ENCODE measurements at regions not wholly inside any gene's neighbourhood (a gene's known extent, or its start where the extent isn't known, plus 50 kb on each side); places are given as distances from the start of the nearest gene placed in this dataset.

- H3K4me3 ChIP-seq (ENCODE audit: low read length): no peak overlapping the region
- H3K36me3 ChIP-seq (ENCODE audit: insufficient read depth, low read length): no peaks in the 10 kb centered on the region
- no peaks in the 10 kb centered on the region for H3K27me3 ChIP-seq (ENCODE audit: insufficient read depth, low read length, poor library complexity, severe bottlenecking)
- H3K9me3 Mint-ChIP-seq: peaks cover 3 to 7% (median 5%) of the 10 kb centered on the region in 5 donors
- H3K27ac Mint-ChIP-seq: no peak overlapping the region
- H3K36me3 Mint-ChIP-seq: no peaks in the 10 kb centered on the region
- DNase-seq: no peak
- H3K4me1 ChIP-seq (ENCODE audit: insufficient read depth, low read length): no peaks in the 10 kb centered on the region
- H3K9me3 ChIP-seq (ENCODE audit: low read length): no peaks in the 10 kb centered on the region
- no peaks in the 10 kb centered on the region for H3K27me3 Mint-ChIP-seq
- CTCF ChIA-PET: no interaction called here
- POLR2A ChIA-PET: no interaction called here
- H3K4me3 Mint-ChIP-seq: no peak overlapping the region
- H3K27ac ChIP-seq (ENCODE audit: low read depth, low read length): no peak overlapping the region
- H3K4me1 Mint-ChIP-seq: no peaks in the 10 kb centered on the region
These were observed 311.7 kb upstream of the KIAA1217 start for GRCh38 chr10:23897267-23897666.

- Histone ChIP-seq H3K4me1 (ENCODE audit: insufficient read depth, low read length) (no peaks in the 10 kb centered on the region), H3K27me3 (ENCODE audit: insufficient read depth, low read length, poor library complexity, severe bottlenecking) (no peaks in the 10 kb centered on the region), H3K36me3 (ENCODE audit: insufficient read depth, low read length) (no peaks in the 10 kb centered on the region), H3K27ac (ENCODE audit: low read depth, low read length) (no peak overlapping the region), H3K4me3 (ENCODE audit: low read length) (no peak overlapping the region), H3K9me3 (ENCODE audit: low read length) (no peaks in the 10 kb centered on the region)
- DNase-seq: no peak
- Mint-ChIP-seq H3K27ac (no peak overlapping the region), H3K9me3 (peaks cover 3 to 11% (median 5%) of the 10 kb centered on the region in 5 donors), H3K27me3 (no peaks in the 10 kb centered on the region), H3K36me3 (no peaks in the 10 kb centered on the region), H3K4me3 (no peak overlapping the region), H3K4me1 (no peaks in the 10 kb centered on the region)
- CTCF ChIA-PET: no interaction called here
- POLR2A ChIA-PET: no interaction called here
These were observed 311.1 kb upstream of the KIAA1217 start for GRCh38 chr10:23897861-23898260.

GRCh38 chr10:23899166-23899565, 309.8 kb upstream of the KIAA1217 start:
- peaks cover 3 to 11% (median 7%) of the 10 kb centered on the region in 5 donors for H3K9me3 Mint-ChIP-seq
- H3K27me3 Mint-ChIP-seq: no peaks in the 10 kb centered on the region
- Histone ChIP-seq H3K4me1 (ENCODE audit: insufficient read depth, low read length) (no peaks in the 10 kb centered on the region), H3K27me3 (ENCODE audit: insufficient read depth, low read length, poor library complexity, severe bottlenecking) (no peaks in the 10 kb centered on the region), H3K36me3 (ENCODE audit: insufficient read depth, low read length) (no peaks in the 10 kb centered on the region), H3K4me3 (ENCODE audit: low read length) (no peak overlapping the region), H3K27ac (ENCODE audit: low read depth, low read length) (no peak overlapping the region), H3K9me3 (ENCODE audit: low read length) (no peaks in the 10 kb centered on the region)
- H3K27ac Mint-ChIP-seq: no peak overlapping the region
- no peaks in the 10 kb centered on the region for H3K4me1 Mint-ChIP-seq
- no peaks in the 10 kb centered on the region for H3K36me3 Mint-ChIP-seq
- no peak for DNase-seq
- H3K4me3 Mint-ChIP-seq: no peak overlapping the region
- CTCF ChIA-PET: no interaction called here
- POLR2A ChIA-PET: no interaction called here

GRCh38 chr10:23910291-23910690, 298.6 kb upstream of the KIAA1217 start:
- ChIA-PET POLR2A (no interaction called here), CTCF (no interaction called here)
- no peaks in the 10 kb centered on the region for H3K9me3 ChIP-seq (ENCODE audit: low read length)
- Mint-ChIP-seq H3K4me3 (no peak overlapping the region), H3K4me1 (no peaks in the 10 kb centered on the region), H3K27ac (no peak overlapping the region), H3K27me3 (peaks cover 0 to 6% of the 10 kb centered on the region in 2 donors), H3K9me3 (peaks cover 0 to 11% (median 2%) of the 10 kb centered on the region in 5 donors), H3K36me3 (no peaks in the 10 kb centered on the region)
- H3K27ac ChIP-seq (ENCODE audit: low read depth, low read length): no peak overlapping the region
- no peaks in the 10 kb centered on the region for H3K4me1 ChIP-seq (ENCODE audit: insufficient read depth, low read length)
- H3K4me3 ChIP-seq (ENCODE audit: low read length): no peak overlapping the region
- no peaks in the 10 kb centered on the region for H3K27me3 ChIP-seq (ENCODE audit: insufficient read depth, low read length, poor library complexity, severe bottlenecking)
- no peaks in the 10 kb centered on the region for H3K36me3 ChIP-seq (ENCODE audit: insufficient read depth, low read length)
- no peak for DNase-seq

- H3K27ac Mint-ChIP-seq: no peak overlapping the region
- H3K27ac ChIP-seq (ENCODE audit: low read depth, low read length): no peak overlapping the region
- POLR2A ChIA-PET: no interaction called here
These were observed 296.0 kb upstream of the KIAA1217 start for GRCh38 chr10:23912884-23913404.

GRCh38 chr10:23914641-23915040, 294.3 kb upstream of the KIAA1217 start:
- H3K4me3 Mint-ChIP-seq: no peak overlapping the region
- no peak overlapping the region for H3K4me3 ChIP-seq (ENCODE audit: low read length)
- no peaks in the 10 kb centered on the region for H3K36me3 ChIP-seq (ENCODE audit: insufficient read depth, low read length)
- H3K4me1 ChIP-seq (ENCODE audit: insufficient read depth, low read length): no peaks in the 10 kb centered on the region
- ChIA-PET CTCF (no interaction called here), POLR2A (no interaction called here)
- H3K36me3 Mint-ChIP-seq: no peaks in the 10 kb centered on the region
- no peaks in the 10 kb centered on the region for H3K27me3 ChIP-seq (ENCODE audit: insufficient read depth, low read length, poor library complexity, severe bottlenecking)
- no peaks in the 10 kb centered on the region for H3K4me1 Mint-ChIP-seq
- H3K27ac Mint-ChIP-seq: no peak overlapping the region
- no peaks in the 10 kb centered on the region for H3K9me3 ChIP-seq (ENCODE audit: low read length)
- no peak for DNase-seq
- H3K27me3 Mint-ChIP-seq: peaks cover 0 to 5% of the 10 kb centered on the region in 2 donors
- peaks cover 0 to 5% (median 2%) of the 10 kb centered on the region in 5 donors for H3K9me3 Mint-ChIP-seq
- no peak overlapping the region for H3K27ac ChIP-seq (ENCODE audit: low read depth, low read length)

More at GRCh38 chr10:23912884-23913404, 296.0 kb upstream of the KIAA1217 start:
- H3K27me3 Mint-ChIP-seq: peaks cover 0 to 6% of the 10 kb centered on the region in 2 donors
- no peaks in the 10 kb centered on the region for H3K36me3 Mint-ChIP-seq
- no peak overlapping the region for H3K4me3 Mint-ChIP-seq
- H3K4me1 Mint-ChIP-seq: no peaks in the 10 kb centered on the region
- Histone ChIP-seq H3K36me3 (ENCODE audit: insufficient read depth, low read length) (no peaks in the 10 kb centered on the region), H3K4me1 (ENCODE audit: insufficient read depth, low read length) (no peaks in the 10 kb centered on the region), H3K9me3 (ENCODE audit: low read length) (no peaks in the 10 kb centered on the region), H3K4me3 (ENCODE audit: low read length) (no peak overlapping the region), H3K27me3 (ENCODE audit: insufficient read depth, low read length, poor library complexity, severe bottlenecking) (no peaks in the 10 kb centered on the region)
- CTCF ChIA-PET: no interaction called here
- peaks cover 0 to 11% (median 2%) of the 10 kb centered on the region in 5 donors for H3K9me3 Mint-ChIP-seq
- DNase-seq: no peak

GRCh38 chr10:23917251-23917840, 291.6 kb upstream of the KIAA1217 start:
- no peak for DNase-seq
- Histone ChIP-seq H3K4me1 (ENCODE audit: insufficient read depth, low read length) (no peaks in the 10 kb centered on the region), H3K4me3 (ENCODE audit: low read length) (no peak overlapping the region), H3K27ac (ENCODE audit: low read depth, low read length) (no peak overlapping the region), H3K36me3 (ENCODE audit: insufficient read depth, low read length) (no peaks in the 10 kb centered on the region), H3K27me3 (ENCODE audit: insufficient read depth, low read length, poor library complexity, severe bottlenecking) (no peaks in the 10 kb centered on the region), H3K9me3 (ENCODE audit: low read length) (no peaks in the 10 kb centered on the region)
- POLR2A ChIA-PET: interaction anchor here (0.6 kb wide), 1 partner anchor 643 kb away, joined by 4 read pairs; no protein-coding TSS in a partner anchor
- Mint-ChIP-seq H3K4me3 (no peak overlapping the region), H3K27ac (no peak overlapping the region), H3K4me1 (no peaks in the 10 kb centered on the region), H3K27me3 (peaks cover 0 to 5% of the 10 kb centered on the region in 2 donors), H3K9me3 (peaks cover 0 to 4% (median 2%) of the 10 kb centered on the region in 5 donors), H3K36me3 (no peaks in the 10 kb centered on the region)
- CTCF ChIA-PET: no interaction called here

GRCh38 chr10:23918090-23918723, 290.7 kb upstream of the KIAA1217 start:
- DNase-seq: no peak
- Mint-ChIP-seq H3K9me3 (peaks cover 0 to 4% (median 2%) of the 10 kb centered on the region in 5 donors), H3K4me1 (no peaks in the 10 kb centered on the region)

More at GRCh38 chr10:23918090-23918723, 290.7 kb upstream of the KIAA1217 start:
- H3K27me3 Mint-ChIP-seq: peaks cover 0 to 5% of the 10 kb centered on the region in 2 donors
- Histone ChIP-seq H3K9me3 (ENCODE audit: low read length) (no peaks in the 10 kb centered on the region), H3K27me3 (ENCODE audit: insufficient read depth, low read length, poor library complexity, severe bottlenecking) (no peaks in the 10 kb centered on the region), H3K27ac (ENCODE audit: low read depth, low read length) (no peak overlapping the region), H3K4me3 (ENCODE audit: low read length) (no peak overlapping the region), H3K4me1 (ENCODE audit: insufficient read depth, low read length) (no peaks in the 10 kb centered on the region), H3K36me3 (ENCODE audit: insufficient read depth, low read length) (no peaks in the 10 kb centered on the region)
- H3K4me3 Mint-ChIP-seq: no peak overlapping the region
- CTCF ChIA-PET: no interaction called here
- POLR2A ChIA-PET: interaction anchor here (0.6 kb wide), 1 partner anchor 644 kb away, joined by 4 read pairs; no protein-coding TSS in a partner anchor
- no peaks in the 10 kb centered on the region for H3K36me3 Mint-ChIP-seq
- no peak overlapping the region for H3K27ac Mint-ChIP-seq
